Mammary epithelial cell (primary cell): ENCODE measurements at regions not wholly inside any gene's neighbourhood (a gene's known extent, or its start where the extent isn't known, plus 50 kb on each side); places are given as distances from the start of the nearest gene placed in this dataset.

Source experiments
- EZH2 ChIP-seq: IDR thresholded peaks from 2 replicates; pipeline ENCODE4 v1.6.1; 2012; ENCODE audit warnings: low read length, inconsistent platforms, borderline replicate concordance
- TF ChIP-seq, protein P1 (sequence below), 2 donors: IDR thresholded peaks in 1 of 2; conservative IDR thresholded peaks in 1 of 2; 2 replicates each; pipeline ENCODE4 v1.5.1; 2011 to 2012; ENCODE audit warnings: inconsistent platforms in 2 of 2, low read length in 2 of 2, mild to moderate bottlenecking in 2 of 2, control low read depth in 1 of 2, low read depth in 1 of 2; ENCODE audit not compliant: insufficient read depth in 1 of 2; ENCODE audit errors: extremely low read depth in 1 of 2

GRCh38 chr5:124478264-124478663, 268.2 kb downstream of the ZNF608 start:
- TF ChIP-seq, protein P1, sequence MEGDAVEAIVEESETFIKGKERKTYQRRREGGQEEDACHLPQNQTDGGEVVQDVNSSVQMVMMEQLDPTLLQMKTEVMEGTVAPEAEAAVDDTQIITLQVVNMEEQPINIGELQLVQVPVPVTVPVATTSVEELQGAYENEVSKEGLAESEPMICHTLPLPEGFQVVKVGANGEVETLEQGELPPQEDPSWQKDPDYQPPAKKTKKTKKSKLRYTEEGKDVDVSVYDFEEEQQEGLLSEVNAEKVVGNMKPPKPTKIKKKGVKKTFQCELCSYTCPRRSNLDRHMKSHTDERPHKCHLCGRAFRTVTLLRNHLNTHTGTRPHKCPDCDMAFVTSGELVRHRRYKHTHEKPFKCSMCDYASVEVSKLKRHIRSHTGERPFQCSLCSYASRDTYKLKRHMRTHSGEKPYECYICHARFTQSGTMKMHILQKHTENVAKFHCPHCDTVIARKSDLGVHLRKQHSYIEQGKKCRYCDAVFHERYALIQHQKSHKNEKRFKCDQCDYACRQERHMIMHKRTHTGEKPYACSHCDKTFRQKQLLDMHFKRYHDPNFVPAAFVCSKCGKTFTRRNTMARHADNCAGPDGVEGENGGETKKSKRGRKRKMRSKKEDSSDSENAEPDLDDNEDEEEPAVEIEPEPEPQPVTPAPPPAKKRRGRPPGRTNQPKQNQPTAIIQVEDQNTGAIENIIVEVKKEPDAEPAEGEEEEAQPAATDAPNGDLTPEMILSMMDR (conservative IDR thresholded peaks at IDR 0.05 in 1 of 2, IDR thresholded peaks at IDR 0.05 in 1 of 2; ENCODE audit: extremely low read depth in 1 of 2, insufficient read depth in 1 of 2, low read depth in 1 of 2, low read length in 2 of 2), result no peak
- TF ChIP-seq EZH2, result no peak
